ENCODE measurements at regions not wholly inside any gene's neighbourhood (a gene's known extent, or its start where the extent isn't known, plus 50 kb on each side); places are given as distances from the start of the nearest gene placed in this dataset.
A peak's percentile ranks its signal among the peaks of the same experiment; 100 is the strongest.

DNA sequence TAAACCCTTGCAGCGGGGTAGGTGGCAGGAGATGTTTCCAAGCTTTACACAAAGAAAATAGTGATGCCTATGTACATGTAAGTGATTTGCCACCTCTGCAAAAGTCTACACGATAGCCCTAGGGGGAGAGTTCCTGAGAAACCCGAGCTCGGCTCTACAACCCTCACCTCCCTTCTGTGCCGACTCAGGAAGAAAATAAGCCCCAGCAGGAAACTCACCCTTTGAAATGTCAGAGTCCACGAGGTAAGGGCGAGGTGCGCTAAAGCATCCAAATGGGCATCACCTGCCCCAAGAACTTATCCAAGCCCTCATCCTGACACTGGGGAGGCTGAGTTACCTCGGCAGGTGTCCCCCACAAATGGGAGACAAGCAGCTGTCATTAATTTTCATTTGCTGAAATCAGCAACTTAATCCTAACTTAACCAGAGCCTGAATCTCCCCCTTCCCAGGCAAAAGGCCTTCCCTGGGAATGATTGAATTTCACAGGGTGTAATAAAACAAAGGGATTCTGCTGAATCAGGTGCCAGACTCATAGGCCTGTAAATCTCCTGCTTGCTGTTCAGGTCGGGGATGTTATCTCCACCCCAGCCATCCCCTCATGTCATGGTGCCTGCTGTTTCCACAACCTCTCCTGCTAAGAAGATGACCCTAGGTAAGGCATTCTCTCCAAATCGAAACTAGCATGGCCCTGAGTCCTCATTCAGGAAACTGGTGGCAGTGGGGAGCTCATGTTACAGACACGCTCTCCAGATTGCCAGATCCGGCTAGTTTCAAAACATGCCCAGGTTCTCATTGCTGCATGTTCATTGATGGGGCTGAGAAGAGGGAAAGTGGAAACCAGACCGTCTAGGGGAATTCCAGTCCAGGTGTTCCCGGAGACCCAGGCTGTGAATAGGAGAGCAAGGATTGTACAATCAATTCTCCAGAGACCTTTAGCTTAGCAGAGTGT, 105.3 kb upstream of the KIRREL3 start:
- DNase-seq, result peak; percentile 95

DNA sequence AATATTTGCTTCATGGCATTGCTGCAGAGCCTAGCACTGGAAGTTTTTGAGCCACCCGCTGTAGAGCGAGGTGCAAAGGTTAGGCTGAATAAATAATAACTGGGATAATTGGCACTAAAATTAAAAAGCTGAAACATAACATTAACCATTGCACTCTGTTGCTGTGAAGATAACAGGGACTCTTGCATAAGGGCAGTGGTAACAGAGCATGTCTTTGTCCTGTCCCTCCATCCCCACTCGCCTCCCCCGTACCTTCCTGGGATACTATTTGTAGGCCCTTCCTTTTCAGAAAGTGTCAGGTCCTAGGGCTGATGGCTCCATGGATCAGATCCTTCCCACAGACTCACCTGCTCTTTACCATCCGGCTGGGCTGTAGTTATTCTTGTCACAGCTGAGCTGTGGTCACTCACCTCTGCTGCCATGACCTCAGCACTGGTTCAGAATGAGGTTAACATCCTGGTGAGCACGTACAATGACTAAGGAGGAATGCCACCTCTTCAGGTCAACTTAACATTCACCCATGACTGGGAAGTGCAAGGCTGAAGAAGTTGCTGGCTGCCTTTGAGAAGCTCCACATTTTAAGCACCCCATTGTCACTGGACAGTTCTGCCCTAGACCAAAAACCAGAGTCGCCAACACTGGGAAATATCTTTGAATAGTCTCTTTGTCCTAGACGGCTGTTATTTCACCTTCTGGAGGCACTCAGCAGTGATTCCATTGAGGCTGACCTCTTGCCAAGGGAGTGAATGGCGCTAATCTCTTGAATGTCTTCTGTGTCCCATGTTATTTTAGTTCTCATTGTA, 103.2 kb upstream of the KIRREL3 start:
- DNase-seq, result peak; percentile 33

DNA sequence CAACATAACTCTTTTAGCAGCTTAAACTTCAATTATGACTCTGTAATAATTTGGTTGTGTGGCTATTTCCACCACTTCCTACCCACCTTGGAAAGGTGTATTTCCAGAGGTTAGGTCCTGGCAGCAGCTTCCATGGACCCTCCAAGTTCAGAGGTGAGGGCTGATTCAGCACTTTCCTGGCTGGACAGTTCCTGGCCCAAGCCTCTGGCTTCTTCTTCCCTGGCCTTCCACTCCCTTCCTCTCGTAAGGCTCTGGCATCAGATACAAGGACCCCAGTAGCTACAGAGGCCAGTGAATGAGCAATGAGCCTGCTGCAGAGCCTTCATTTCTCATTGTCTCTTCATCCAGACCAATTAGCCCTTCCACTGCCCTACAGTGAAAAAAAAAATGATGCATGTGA, 98.1 kb upstream of the KIRREL3 start:
- no peak for DNase-seq

DNA sequence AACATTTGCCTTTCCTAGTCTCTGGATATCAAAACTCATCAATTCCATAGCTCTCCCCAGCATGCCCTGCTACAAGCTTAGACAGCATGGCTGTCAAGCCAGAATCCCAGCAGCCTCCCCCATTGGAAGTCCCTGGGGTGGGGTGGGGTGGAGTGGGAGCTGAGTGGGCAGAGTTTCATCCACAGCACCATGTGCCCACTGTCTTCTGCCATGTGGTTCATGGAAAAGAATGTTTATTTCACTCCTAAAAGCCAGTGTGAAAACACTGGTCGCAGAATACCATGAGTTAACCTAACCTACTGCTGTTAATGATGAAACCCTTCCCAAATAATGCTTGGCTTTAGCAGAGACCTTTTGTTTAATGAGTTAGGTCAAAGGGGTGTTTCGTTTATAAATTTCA, 80.2 kb upstream of the KIRREL3 start:
- no peak for DNase-seq

DNA sequence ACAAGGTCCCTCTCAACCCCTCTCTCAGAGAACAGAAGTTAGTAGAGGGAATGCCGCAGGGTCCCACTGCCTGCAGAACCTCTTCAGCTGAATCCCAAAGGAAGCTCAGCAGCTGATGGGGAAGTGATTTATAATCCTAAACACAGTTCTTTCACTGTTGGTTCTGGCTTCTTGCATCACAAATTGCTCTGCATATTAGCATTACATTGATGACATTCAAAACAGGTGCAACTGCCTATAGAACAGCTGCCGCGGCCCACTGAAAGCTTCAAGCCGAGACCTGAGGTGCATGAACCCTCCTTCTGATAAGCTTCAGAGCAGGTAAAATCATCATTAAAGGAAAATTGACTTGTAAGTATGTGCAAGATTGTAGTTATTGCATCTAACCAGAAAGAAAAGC, 75.2 kb upstream of the KIRREL3 start:
- DNase-seq, result peak; percentile 74

DNA sequence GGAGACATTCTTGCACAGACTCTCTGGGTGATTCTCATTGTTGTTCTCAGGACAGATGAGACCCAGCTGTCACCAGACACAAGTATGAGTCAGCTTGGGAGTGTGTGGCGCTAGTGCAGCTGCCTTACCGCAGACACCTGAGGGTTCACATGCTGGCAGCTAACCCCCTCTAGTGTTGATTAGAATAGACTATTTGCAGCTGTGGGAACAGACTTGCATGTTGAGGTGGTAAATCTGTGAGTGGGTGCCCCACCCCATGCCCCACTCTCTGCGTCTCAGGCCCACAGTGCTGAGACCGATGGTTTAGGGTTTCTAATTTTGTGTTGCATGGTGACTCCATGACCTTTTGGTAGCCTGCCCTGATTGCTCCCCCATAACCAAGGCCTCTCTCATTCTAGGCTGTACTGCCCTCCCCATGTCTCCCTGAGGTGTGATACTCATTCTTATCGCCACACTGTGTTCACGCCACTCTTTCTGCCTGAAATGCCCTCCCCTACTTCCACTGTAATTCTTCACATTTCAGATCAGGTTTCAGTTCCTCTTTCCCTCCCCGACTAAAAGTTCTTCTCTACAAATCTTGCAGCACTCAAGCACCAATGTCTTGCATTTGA, 73.7 kb upstream of the KIRREL3 start:
- peak; percentile 92 for DNase-seq

DNA sequence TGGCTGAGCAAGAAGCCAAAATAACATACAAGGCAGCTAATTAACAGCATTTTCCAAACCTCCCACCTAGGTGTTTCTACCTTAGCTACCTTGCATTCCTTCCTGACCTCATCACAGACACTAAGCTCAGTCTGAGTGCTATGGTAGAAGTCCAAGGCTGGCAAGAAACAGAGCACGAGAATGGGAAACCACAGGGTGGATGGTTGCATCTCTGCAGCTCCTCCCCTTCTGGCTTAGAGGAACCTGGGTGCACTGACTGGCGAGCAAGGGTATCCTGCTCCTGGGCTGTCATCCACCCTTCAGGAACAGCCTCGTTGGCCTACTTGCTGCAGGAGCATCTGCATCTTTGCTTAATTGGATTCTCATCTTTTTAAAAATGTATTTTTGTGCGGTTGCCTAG, 73.1 kb upstream of the KIRREL3 start:
- DNase-seq, result no peak

DNA sequence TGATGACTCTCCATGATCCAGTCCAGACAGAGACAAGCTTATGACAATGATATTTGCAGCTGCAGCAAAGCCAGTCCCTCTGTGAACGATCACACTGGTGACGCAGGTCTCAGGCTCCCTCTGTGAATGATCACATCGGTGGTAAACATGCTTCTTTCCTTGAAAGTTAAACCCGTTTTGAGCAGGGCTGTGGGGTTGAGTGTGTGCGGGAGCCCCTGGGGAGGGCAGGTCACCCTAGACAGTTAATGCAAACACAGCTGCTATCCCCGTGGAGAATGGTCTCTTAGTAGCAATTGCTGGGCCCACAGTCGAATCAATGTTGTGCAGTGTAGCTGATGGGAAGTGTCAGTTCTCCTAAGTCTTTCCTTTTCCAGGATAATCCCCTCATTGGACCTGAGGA, 71.0 kb upstream of the KIRREL3 start:
- DNase-seq, result peak; percentile 98

DNA sequence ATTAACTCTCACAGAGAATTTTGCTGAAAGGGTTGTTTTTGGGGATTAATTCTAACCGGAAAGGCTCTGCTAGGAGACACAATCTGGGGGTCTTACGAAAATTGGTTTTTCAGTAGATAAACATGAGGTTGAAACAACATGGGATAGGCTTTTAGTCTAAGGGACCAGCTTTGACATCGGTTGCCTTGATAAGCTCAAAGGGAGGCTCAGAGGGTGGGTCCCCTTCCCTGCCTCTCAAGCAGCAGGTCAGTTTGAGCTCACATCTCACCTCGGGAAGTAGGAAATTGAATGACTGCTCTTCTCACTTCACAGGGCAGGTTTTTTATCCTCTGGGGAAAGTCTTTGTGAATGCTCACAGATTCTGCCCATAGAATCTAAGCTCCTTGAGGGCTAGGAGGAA, 70.2 kb upstream of the KIRREL3 start:
- DNase-seq, result peak; percentile 25

DNA sequence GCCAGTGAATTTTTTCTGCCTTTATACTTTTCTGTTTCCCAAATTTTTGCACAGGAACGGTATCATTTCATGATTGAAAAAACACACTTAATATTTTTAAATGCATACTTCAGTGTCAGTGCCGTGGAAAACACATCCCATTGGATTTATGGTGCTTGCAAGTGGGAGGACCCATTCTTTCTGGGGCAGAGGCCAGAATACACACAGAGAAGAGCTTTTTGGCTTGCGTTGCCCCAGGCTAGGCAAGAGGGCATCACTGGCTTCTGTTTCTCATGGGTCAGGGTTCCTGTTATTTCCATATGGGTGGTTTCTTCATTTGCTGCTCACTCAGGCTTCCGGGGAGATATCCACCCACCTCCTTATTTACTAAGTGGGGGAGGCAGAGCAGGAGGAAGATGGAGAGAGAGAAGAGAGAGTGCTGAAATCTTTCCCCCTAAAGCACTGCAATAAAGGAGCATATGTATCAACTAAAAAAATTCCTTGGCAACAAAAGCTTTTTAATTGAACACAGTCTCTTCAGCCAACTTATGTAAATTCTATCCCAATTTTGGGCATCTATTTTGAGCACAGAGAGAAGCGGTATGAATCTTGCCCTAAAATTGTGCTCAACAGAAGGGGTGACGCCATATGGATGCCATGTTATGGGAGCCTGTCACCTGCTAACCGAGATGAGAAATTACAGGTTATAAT, 66.0 kb upstream of the KIRREL3 start:
- no peak for DNase-seq

DNA sequence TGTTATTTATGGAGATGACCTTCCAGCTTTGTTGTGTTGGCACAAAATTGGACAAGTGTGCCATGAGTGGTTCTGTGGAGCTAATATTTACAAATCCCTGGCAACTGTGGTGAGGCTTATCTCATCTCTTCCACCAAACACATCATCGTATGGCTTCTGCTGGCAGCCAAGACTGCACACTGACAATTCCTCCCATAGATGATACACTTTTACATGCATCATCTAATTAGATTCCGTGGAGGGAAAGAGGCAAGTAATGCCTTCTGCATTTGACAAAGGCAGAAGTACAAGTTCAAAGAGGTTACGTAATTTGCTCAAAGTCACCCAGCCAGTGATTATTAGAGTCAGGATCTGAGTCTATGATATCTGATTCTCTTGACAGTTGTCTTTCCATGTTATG, 62.7 kb upstream of the KIRREL3 start:
- peak; percentile 7 for DNase-seq

DNA sequence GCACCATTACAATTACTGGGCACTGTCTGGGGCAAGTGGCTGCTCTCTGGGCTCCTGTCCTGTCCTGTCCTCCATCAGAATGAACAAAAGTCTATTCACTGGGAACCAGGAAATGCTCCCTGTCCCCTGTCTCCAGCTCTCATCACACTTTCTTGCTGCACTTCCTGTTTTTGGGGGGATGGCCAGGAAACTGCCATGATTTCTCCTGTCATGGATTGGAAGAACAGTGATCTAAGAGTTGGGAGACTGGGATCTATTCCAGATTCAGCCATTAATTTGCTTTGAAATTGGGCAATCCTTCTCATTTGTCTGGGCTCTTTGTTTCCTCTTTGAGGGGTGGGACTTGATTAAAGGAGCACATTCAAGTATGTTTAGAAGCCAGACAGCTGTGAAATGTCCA, 61.4 kb upstream of the KIRREL3 start:
- peak; percentile 10 for DNase-seq

DNA sequence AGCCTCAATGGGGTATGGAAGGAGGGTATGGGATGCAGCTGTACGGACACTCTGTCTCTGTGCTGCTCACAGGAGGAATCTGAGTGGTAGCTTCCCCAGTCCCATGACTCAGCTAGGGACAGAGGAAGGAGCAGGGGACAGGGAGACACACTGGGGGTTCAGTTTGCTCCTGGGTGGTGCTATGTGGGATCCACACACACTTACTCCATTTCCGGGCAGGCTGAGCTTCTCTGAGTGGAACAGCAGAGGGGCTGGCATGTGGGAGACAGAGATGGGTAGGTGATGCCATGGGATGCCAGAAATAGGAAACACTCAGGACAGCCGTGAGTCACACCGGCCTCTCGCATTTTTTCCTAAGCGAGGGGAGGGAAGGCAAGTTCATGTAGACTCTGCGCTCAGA, 59.2 kb upstream of the KIRREL3 start:
- no peak for DNase-seq

DNA sequence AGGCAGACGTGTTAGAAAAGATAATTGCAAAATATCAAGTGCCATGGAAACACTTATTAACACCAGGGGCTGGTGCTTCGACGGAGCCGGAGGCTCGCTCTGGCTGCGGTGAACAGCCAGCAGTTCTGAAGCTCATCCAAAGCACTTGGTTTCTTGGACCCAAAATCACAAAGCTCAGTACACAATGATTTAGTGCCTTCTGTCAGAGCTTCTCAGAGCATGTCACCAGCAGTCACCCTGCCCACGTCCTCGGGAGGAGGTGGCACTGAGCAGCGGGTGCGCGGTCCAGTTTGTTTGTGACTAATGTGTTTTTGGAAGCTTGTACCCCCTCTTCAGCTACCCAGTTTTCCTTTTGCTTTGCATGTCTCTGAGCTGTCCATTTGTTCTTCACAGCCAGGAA, 58.7 kb upstream of the KIRREL3 start:
- DNase-seq, result peak; percentile 28

DNA sequence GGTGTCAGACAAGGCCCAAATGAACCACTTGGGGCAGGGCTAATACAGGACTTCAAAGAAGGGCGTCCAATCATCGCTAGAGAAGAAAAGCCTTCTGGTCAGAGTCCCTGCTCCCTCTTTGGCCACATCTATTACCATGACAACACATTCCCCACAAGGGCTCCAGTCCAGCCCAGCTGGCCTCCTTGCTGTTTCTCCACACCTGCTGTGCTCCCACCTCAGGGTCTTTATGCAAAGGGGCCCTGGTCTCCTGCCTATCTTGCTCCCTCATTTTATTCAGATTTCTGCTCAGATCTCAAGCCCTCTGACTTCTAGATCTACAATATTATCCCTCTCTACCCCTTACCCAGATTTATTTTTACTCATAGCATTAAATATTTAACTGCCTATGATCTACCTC, 58.0 kb upstream of the KIRREL3 start:
- DNase-seq, result peak; percentile 92

DNA sequence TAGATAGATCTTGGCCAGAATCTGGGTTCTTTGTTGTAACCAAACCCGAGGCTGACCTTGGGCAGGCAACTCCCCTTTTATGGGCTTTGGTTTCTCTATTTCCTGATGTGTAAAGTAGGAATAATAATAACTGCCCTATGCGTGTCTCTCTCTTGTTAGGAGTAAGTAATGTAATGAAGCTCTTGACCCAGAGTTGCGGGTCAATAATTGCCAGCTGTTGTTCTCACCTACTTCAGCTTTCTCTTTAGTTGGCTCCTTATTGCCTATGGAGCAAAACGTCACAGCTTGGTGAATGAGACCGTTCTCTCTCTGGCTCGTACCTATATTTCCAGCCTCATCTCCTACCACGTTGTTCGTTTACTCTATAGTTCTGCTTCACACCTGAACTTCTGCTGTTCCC, 56.6 kb upstream of the KIRREL3 start:
- DNase-seq, result peak; percentile 14

DNA sequence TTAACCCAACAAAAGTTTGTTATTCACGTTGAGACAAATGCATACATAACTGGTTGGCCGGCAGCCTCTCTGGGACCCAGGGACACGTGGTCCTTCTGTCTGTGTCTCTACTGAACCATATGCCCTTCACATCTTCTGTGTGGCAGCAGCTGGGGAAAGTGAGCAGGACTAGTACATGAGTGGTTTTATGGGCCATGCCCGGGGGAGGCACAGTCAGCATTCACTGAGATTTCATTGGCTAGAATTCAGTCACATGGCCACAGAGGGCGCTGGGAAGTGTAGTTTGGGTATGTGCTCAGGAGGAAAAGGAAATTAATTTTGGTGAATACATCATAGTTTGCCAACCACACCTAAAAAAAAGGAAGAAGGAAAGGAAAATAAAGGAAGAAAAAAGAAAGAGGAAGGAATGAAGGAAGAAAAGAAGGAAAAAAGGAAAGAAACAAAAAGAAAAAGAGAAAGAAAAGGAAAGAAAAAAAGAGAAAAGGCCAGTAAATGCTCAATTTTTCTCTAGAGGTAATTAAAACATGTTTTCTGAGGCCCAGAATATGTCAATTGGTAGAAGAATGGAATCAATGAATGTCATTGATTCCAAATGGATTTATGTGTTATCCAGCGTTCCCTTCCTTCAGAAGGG, 55.9 kb upstream of the KIRREL3 start:
- DNase-seq, result no peak

DNA sequence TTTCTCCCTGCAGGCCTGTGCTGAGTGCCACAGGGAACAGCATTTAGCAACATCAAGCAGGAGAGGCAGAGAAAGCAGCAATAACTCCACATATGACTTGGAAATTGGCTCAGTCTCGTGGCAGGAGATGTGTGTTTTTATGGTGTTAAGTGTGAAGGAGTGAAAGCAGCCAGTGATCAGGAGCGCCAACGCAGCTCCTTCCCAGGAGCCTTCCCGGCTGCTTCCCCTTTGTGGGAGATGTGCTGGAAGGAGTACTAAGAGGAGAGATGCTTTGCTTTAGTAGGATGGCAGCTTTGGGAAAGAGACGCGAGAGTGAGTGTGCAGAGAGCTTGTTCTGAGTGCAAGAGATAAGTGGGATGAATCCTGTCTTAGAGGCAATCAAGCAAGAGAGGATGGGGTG, 54.7 kb upstream of the KIRREL3 start:
- DNase-seq, result no peak

DNA sequence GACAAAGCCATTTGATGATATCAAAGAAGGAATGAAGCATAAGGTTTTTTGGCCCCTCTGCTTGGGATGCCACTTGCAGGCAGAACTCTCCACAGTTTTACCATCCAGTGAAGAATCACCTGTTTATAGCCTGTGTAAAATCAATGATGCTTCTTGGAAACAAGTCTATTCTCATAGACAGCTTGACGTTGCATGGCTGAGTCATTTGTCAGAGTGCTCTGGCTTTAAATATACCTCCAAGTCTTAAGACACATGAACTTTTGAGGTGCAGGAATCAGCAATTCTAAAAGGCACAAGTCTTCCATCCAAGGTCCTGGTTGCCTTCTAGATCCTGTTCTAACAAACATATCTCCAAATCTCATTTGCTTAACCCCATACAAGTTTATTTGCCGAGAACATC, 53.6 kb upstream of the KIRREL3 start:
- no peak for DNase-seq

DNA sequence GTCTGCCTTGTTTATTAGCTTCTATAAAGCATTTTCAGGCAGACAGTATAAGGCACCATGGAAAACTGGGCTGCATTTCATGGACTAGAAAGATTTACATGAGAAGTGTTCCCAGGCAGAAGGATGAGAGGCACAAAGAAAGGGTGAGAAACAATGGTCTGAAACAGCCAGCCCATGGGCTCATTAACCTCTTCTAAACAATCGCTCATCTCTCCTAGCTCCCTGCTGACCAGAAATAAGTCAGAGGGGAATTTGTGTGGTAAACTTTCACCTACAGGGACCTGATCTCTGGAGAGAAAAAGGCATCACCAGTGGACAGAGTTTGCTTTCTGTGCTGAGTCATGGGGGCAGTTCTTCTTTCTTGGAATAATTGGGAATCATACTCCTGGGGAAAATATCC, 51.8 kb upstream of the KIRREL3 start:
- peak; percentile 51 for DNase-seq

All from NCI-H146 (cell line).